Astrocyte (in vitro differentiated cells and primary cell): ENCODE measurements at regions not wholly inside any gene's neighbourhood (a gene's known extent, or its start where the extent isn't known, plus 50 kb on each side); places are given as distances from the start of the nearest gene placed in this dataset.

Source experiments
- DNase-seq: peaks from one replicate; pipeline ENCODE4 v3.0.0-alpha.2; 2010; ENCODE audit warnings: low read depth
- FAIRE-seq: peaks from 2 replicates; lab custom pipeline; 2011; peaks lifted over from hg19 to GRCh38; lab: Jason Lieb, UNC
- H2AFZ ChIP-seq: 2 replicates; pipeline ENCODE4 v1.6.0; 2012; ENCODE audit warnings: low read depth, low read length, inconsistent platforms
- H3K27ac ChIP-seq: 2 replicates; pipeline ENCODE4 v1.5.1; 2011; ENCODE audit warnings: low read depth, low read length, inconsistent platforms
- H3K27me3 ChIP-seq: 2 replicates; pipeline ENCODE4 v1.6.0; 2011; ENCODE audit warnings: low read length, inconsistent platforms; ENCODE audit not compliant: insufficient read depth
- H3K36me3 ChIP-seq: 2 replicates; pipeline ENCODE4 v1.5.1; 2011; ENCODE audit warnings: low read length, inconsistent platforms; ENCODE audit not compliant: insufficient read depth
- H3K4me1 ChIP-seq: 2 replicates; pipeline ENCODE4 v1.5.1; 2011; ENCODE audit warnings: low read length, inconsistent platforms; ENCODE audit not compliant: insufficient read depth
- H3K4me2 ChIP-seq: 2 replicates; pipeline ENCODE4 v1.6.0; 2012; ENCODE audit warnings: low read length, inconsistent platforms
- H3K4me3 ChIP-seq: 2 replicates; pipeline ENCODE4 v1.5.1; 2011; ENCODE audit warnings: low read depth, mild to moderate bottlenecking, low read length, inconsistent platforms; ENCODE audit not compliant: insufficient read depth
- H3K79me2 ChIP-seq: 2 replicates; pipeline ENCODE4 v1.6.0; 2012; ENCODE audit warnings: mild to moderate bottlenecking, low read length, inconsistent platforms; ENCODE audit not compliant: insufficient read depth
- H3K9ac ChIP-seq: 2 replicates; pipeline ENCODE4 v1.6.0; 2012; ENCODE audit warnings: mild to moderate bottlenecking, low read length, inconsistent platforms
- H3K9me3 ChIP-seq: 2 replicates; pipeline ENCODE4 v1.5.1; 2012; ENCODE audit warnings: low read depth, mild to moderate bottlenecking, low read length, inconsistent platforms; ENCODE audit not compliant: insufficient read depth
- H4K20me1 ChIP-seq: 2 replicates; pipeline ENCODE4 v1.6.0; 2012; ENCODE audit warnings: low read length, inconsistent platforms; ENCODE audit not compliant: insufficient read depth
- H3K27ac Mint-ChIP-seq: one replicate; pipeline ENCODE4 v1.8.0; 2021; ENCODE audit warnings: mild to moderate bottlenecking, mixed read lengths; ENCODE audit not compliant: unreplicated experiment
- H3K27me3 Mint-ChIP-seq: one replicate; pipeline ENCODE4 v1.8.0; 2021; ENCODE audit warnings: low read depth, mixed read lengths; ENCODE audit not compliant: unreplicated experiment
- H3K36me3 Mint-ChIP-seq: one replicate; pipeline ENCODE4 v1.8.0; 2021; ENCODE audit warnings: low read depth, mixed read lengths; ENCODE audit not compliant: unreplicated experiment
- H3K4me1 Mint-ChIP-seq: one replicate; pipeline ENCODE4 v1.8.0; 2021; ENCODE audit warnings: low read depth, mixed read lengths; ENCODE audit not compliant: unreplicated experiment
- H3K4me3 Mint-ChIP-seq: one replicate; pipeline ENCODE4 v1.8.0; 2021; ENCODE audit warnings: mild to moderate bottlenecking, moderate library complexity, mixed read lengths; ENCODE audit not compliant: unreplicated experiment
- H3K9me3 Mint-ChIP-seq: one replicate; pipeline ENCODE4 v1.8.0; 2021; ENCODE audit warnings: mild to moderate bottlenecking, mixed read lengths; ENCODE audit not compliant: unreplicated experiment
- EZH2 ChIP-seq: IDR thresholded peaks from 2 replicates; pipeline ENCODE4 v1.6.1; 2012; ENCODE audit warnings: mild to moderate bottlenecking, low read length, inconsistent platforms; ENCODE audit not compliant: insufficient read depth
- TF ChIP-seq, protein P1 (sequence below): IDR thresholded peaks from 2 replicates; pipeline ENCODE4 v1.5.1; 2011; ENCODE audit warnings: low read depth, mild to moderate bottlenecking, inconsistent platforms, low read length, moderate library complexity; ENCODE audit not compliant: insufficient read depth

DNA sequence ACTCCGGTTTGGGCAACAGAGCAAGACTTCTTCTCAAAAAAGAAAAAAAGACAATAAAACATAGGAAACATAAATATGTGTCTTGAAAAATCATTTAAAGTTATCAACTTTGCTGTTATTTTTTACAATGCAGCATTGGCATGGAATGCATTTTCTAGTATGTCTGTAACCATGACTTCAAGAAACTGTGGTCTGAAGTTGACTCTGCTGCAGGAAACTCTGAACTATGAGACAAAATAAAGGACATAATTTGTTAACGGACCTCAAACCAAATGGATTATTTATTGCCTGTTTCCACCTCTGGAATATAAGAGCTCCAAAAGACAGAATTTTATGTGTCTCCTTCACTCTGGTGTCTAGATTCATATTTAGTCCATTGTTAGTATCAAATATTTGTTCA lies 79.1 kb downstream of the TRIB2 start:
- H3K9me3 ChIP-seq: no peaks in the 10 kb centered on the region
- H3K27ac ChIP-seq: no peak overlapping the region
- H2AFZ ChIP-seq: no peak overlapping the region
- FAIRE-seq (no peak), DNase-seq (no peak)
- H3K27me3 Mint-ChIP-seq: no peaks in the 10 kb centered on the region
- H4K20me1 ChIP-seq: no peaks in the 10 kb centered on the region
- no peak overlapping the region for H3K27ac Mint-ChIP-seq
- no peak overlapping the region for H3K4me2 ChIP-seq
- no peak overlapping the region for H3K4me3 Mint-ChIP-seq
- no peak overlapping the region for H3K9ac ChIP-seq
- H3K9me3 Mint-ChIP-seq: peaks cover 5% of the 10 kb centered on the region
- peaks cover 6% of the 10 kb centered on the region for H3K4me1 ChIP-seq
- H3K4me1 Mint-ChIP-seq: no peaks in the 10 kb centered on the region
- H3K79me2 ChIP-seq: no peaks in the 10 kb centered on the region
- TF ChIP-seq, protein P1, sequence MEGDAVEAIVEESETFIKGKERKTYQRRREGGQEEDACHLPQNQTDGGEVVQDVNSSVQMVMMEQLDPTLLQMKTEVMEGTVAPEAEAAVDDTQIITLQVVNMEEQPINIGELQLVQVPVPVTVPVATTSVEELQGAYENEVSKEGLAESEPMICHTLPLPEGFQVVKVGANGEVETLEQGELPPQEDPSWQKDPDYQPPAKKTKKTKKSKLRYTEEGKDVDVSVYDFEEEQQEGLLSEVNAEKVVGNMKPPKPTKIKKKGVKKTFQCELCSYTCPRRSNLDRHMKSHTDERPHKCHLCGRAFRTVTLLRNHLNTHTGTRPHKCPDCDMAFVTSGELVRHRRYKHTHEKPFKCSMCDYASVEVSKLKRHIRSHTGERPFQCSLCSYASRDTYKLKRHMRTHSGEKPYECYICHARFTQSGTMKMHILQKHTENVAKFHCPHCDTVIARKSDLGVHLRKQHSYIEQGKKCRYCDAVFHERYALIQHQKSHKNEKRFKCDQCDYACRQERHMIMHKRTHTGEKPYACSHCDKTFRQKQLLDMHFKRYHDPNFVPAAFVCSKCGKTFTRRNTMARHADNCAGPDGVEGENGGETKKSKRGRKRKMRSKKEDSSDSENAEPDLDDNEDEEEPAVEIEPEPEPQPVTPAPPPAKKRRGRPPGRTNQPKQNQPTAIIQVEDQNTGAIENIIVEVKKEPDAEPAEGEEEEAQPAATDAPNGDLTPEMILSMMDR: no peak
- no peak for TF ChIP-seq EZH2
- no peaks in the 10 kb centered on the region for H3K36me3 Mint-ChIP-seq
- H3K4me3 ChIP-seq: no peak overlapping the region
- H3K36me3 ChIP-seq: no peaks in the 10 kb centered on the region
- no peaks in the 10 kb centered on the region for H3K27me3 ChIP-seq

GRCh38 chr2:12796657-12797056 lies 79.9 kb downstream of the TRIB2 start:
- Mint-ChIP-seq H3K4me1 (no peaks in the 10 kb centered on the region), H3K4me3 (no peak overlapping the region), H3K27ac (no peak overlapping the region), H3K9me3 (peaks cover 9% of the 10 kb centered on the region), H3K27me3 (no peaks in the 10 kb centered on the region), H3K36me3 (no peaks in the 10 kb centered on the region)
- no peak overlapping the region for H3K4me3 ChIP-seq
- no peaks in the 10 kb centered on the region for H3K79me2 ChIP-seq
- H2AFZ ChIP-seq: peak overlapping the region; percentile 32
- DNase-seq (peak; percentile 86), FAIRE-seq (no peak)
- no peaks in the 10 kb centered on the region for H3K27me3 ChIP-seq
- H4K20me1 ChIP-seq: no peaks in the 10 kb centered on the region
- peaks cover 6% of the 10 kb centered on the region for H3K4me1 ChIP-seq
- no peak overlapping the region for H3K9ac ChIP-seq
- TF ChIP-seq, protein P1: no peak
- TF ChIP-seq EZH2: no peak
- H3K4me2 ChIP-seq: no peak overlapping the region
- no peaks in the 10 kb centered on the region for H3K36me3 ChIP-seq
- no peak overlapping the region for H3K27ac ChIP-seq
- no peaks in the 10 kb centered on the region for H3K9me3 ChIP-seq

GRCh38 chr2:12797815-12798214 lies 81.1 kb downstream of the TRIB2 start:
- FAIRE-seq (peak; percentile 23), DNase-seq (peak; percentile 87)
- H3K27me3 Mint-ChIP-seq: no peaks in the 10 kb centered on the region
- peak overlapping the region; percentile 23 for H3K27ac ChIP-seq
- H3K79me2 ChIP-seq: no peaks in the 10 kb centered on the region
- no peaks in the 10 kb centered on the region for H3K36me3 ChIP-seq
- no peak overlapping the region for H3K4me3 ChIP-seq
- H2AFZ ChIP-seq: no peak overlapping the region
- no peak overlapping the region for H3K27ac Mint-ChIP-seq
- peaks cover 5% of the 10 kb centered on the region for H3K9me3 ChIP-seq
- no peaks in the 10 kb centered on the region for H3K36me3 Mint-ChIP-seq
- no peak for TF ChIP-seq EZH2
- TF ChIP-seq, protein P1: no peak
- H3K27me3 ChIP-seq: no peaks in the 10 kb centered on the region
- peak overlapping the region; percentile 30 for H3K4me2 ChIP-seq
- no peak overlapping the region for H3K4me3 Mint-ChIP-seq
- H3K4me1 Mint-ChIP-seq: peaks cover 1% of the 10 kb centered on the region
- H4K20me1 ChIP-seq: no peaks in the 10 kb centered on the region
- H3K9ac ChIP-seq: no peak overlapping the region
- H3K9me3 Mint-ChIP-seq: peaks cover 17% of the 10 kb centered on the region
- peaks cover 6% of the 10 kb centered on the region for H3K4me1 ChIP-seq
